Coronary artery (tissue), 2 donors: ENCODE measurements at regions not wholly inside any gene's neighbourhood (a gene's known extent, or its start where the extent isn't known, plus 50 kb on each side); places are given as distances from the start of the nearest gene placed in this dataset.
A peak's percentile ranks its signal among the peaks of the same experiment; 100 is the strongest.

ENCODE experiments used
- DNase-seq: peaks from one replicate; pipeline ENCODE4 v3.0.0-alpha.2; 2017; ENCODE audit warnings: low spot score
- H3K27ac ChIP-seq, 2 donors: fragments of 200-600 bp; sonication (generic); one replicate each; pipeline ENCODE4 v1.5.1; 2016 to 2019
- H3K4me3 ChIP-seq: fragments of 200-600 bp; sonication (generic); 2 replicates; pipeline ENCODE4 v1.5.1; 2016; ENCODE audit warnings: mild to moderate bottlenecking, moderate library complexity
- CTCF ChIP-seq: fragments of 200-600 bp; sonication (generic); IDR thresholded peaks from one replicate; pipeline ENCODE4 v1.5.1; 2019; ENCODE audit warnings: antibody characterized with exemption

- TF ChIP-seq CTCF = no peak
- Histone ChIP-seq H3K4me3 (no peak overlapping the region), H3K27ac (no peak overlapping the region)
- DNase-seq = peak; percentile 63
Observed at GRCh38 chrX:150240643-150240970, 122.5 kb upstream of the MAMLD1 start.

- peak; percentile 38 for DNase-seq
- no peak overlapping the region for H3K27ac ChIP-seq
- no peak for TF ChIP-seq CTCF
- H3K4me3 ChIP-seq = no peak overlapping the region
Observed at GRCh38 chrX:150253959-150254620, 109.0 kb upstream of the MAMLD1 start.

- TF ChIP-seq CTCF = no peak
- Histone ChIP-seq H3K27ac (no peak overlapping the region), H3K4me3 (no peak overlapping the region)
- peak; percentile 40 for DNase-seq
Observed at GRCh38 chrX:150254909-150255308, 108.2 kb upstream of the MAMLD1 start.

- Histone ChIP-seq H3K27ac (no peak overlapping the region), H3K4me3 (no peak overlapping the region)
- DNase-seq = no peak
- no peak for TF ChIP-seq CTCF
Observed at GRCh38 chrX:150255441-150256296, 107.4 kb upstream of the MAMLD1 start.

GRCh38 chrX:150256297-150256650 lies 106.8 kb upstream of the MAMLD1 start:
- Histone ChIP-seq H3K27ac (no peak overlapping the region), H3K4me3 (no peak overlapping the region)
- DNase-seq = peak; percentile 21
- TF ChIP-seq CTCF = no peak

GRCh38 chrX:150257353-150258175 lies 105.6 kb upstream of the MAMLD1 start:
- TF ChIP-seq CTCF = no peak
- DNase-seq = peak; percentile 41
- Histone ChIP-seq H3K4me3 (no peak overlapping the region), H3K27ac (no peak overlapping the region)
